PC-3 (cell line): ENCODE measurements at regions not wholly inside any gene's neighbourhood (a gene's known extent, or its start where the extent isn't known, plus 50 kb on each side); places are given as distances from the start of the nearest gene placed in this dataset.

Experiments
- ATAC-seq: fragments of 200-7000 bp; cut with Tn5 transposase; 2 replicates; pipeline ENCODE4 v1.9.1; 2020; ENCODE audit warnings: mild to moderate bottlenecking, moderate library complexity
- BruUV-seq: library from RNA; stranded (reverse); fragments of 400-500 nt; replicated peaks from 2 replicates; lab custom pipeline; 2021; lab: Mats Ljungman, UMichigan
- CTCF ChIA-PET: fragments of 300-600 bp; sonication (Branson Sonifier 250); formaldehyde crosslinking; loops from one replicate; lab custom pipeline; 2022; ENCODE audit warnings: antibody characterized with exemption; lab: Charles Lee
- POLR2A ChIA-PET: fragments of 300-600 bp; sonication (Branson Sonifier 250); formaldehyde crosslinking; loops from one replicate; lab custom pipeline; 2022; ENCODE audit warnings: antibody characterized with exemption; ENCODE audit not compliant: unreplicated experiment; lab: Charles Lee
- DNase-seq: peaks from one replicate; pipeline ENCODE4 v3.0.0-alpha.2; 2015
- H2AFZ ChIP-seq: fragments of 300-600 bp; sonication (generic); 2 replicates; pipeline ENCODE4 v1.6.0; 2016; ENCODE audit warnings: antibody characterized with exemption, low read length
- H3F3A ChIP-seq: fragments of 300-600 bp; sonication (generic); one replicate; pipeline ENCODE4 v1.6.0; 2017; ENCODE audit warnings: antibody characterized with exemption, low read length, control low read depth, mild to moderate bottlenecking; ENCODE audit not compliant: unreplicated experiment
- H3K27ac ChIP-seq: fragments of 300-600 bp; sonication (generic); 2 replicates; pipeline ENCODE4 v1.5.1; 2016; ENCODE audit warnings: mild to moderate bottlenecking, low read length
- H3K27me3 ChIP-seq: fragments of 300-600 bp; sonication (generic); 2 replicates; pipeline ENCODE4 v1.6.1; 2016; ENCODE audit warnings: low read length, mixed read lengths
- H3K36me3 ChIP-seq: fragments of 300-600 bp; sonication (generic); 2 replicates; pipeline ENCODE4 v1.6.1; 2016; ENCODE audit warnings: low read depth, mixed run types, low read length, mixed read lengths
- H3K4me1 ChIP-seq: fragments of 300-600 bp; sonication (generic); 2 replicates; pipeline ENCODE4 v1.5.1; 2016; ENCODE audit warnings: low read length; ENCODE audit not compliant: insufficient read depth
- H3K4me2 ChIP-seq: fragments of 300-600 bp; sonication (generic); 2 replicates; pipeline ENCODE4 v1.6.0; 2016; ENCODE audit warnings: low read length
- H3K4me3 ChIP-seq: fragments of 300-600 bp; sonication (generic); 2 replicates; pipeline ENCODE4 v1.5.1; 2016; ENCODE audit warnings: mild to moderate bottlenecking, low read length, mixed read lengths
- H3K79me2 ChIP-seq: fragments of 300-600 bp; sonication (generic); 2 replicates; pipeline ENCODE4 v1.6.1; 2017; ENCODE audit warnings: low read length, mixed read lengths
- H3K9ac ChIP-seq: fragments of 300-600 bp; sonication (generic); 2 replicates; pipeline ENCODE4 v1.6.0; 2016; ENCODE audit warnings: mild to moderate bottlenecking, low read length
- H3K9me2 ChIP-seq: fragments of 300-600 bp; sonication (generic); replicated peaks from 2 replicates; pipeline ENCODE4 v1.6.1; 2016; ENCODE audit warnings: mixed run types, low read length, mixed read lengths
- H3K9me3 ChIP-seq: fragments of 300-600 bp; sonication (generic); 2 replicates; pipeline ENCODE4 v1.6.1; 2016; ENCODE audit warnings: low read length, mixed read lengths
- H4K20me1 ChIP-seq: fragments of 300-600 bp; sonication (generic); 2 replicates; pipeline ENCODE4 v1.6.1; 2016; ENCODE audit warnings: low read length, mixed read lengths
- CTCF ChIP-seq: fragments of 300-600 bp; sonication (generic); conservative IDR thresholded peaks from 2 replicates; pipeline ENCODE4 v1.5.1; 2017; ENCODE audit warnings: antibody characterized with exemption, low read depth, mild to moderate bottlenecking, low read length
- EZH2 ChIP-seq: fragments of 300-600 bp; sonication (generic); IDR thresholded peaks from one replicate; pipeline ENCODE4 v1.6.1; 2017; ENCODE audit warnings: antibody characterized with exemption, mild to moderate bottlenecking, low read length; ENCODE audit not compliant: unreplicated experiment
- EZH2phosphoT487 ChIP-seq: fragments of 300-600 bp; sonication (generic); IDR thresholded peaks from 2 replicates; pipeline ENCODE4 v1.6.1; 2018; ENCODE audit warnings: mild to moderate bottlenecking, antibody characterized with exemption, low read length, borderline replicate concordance
- intact Hi-C: fragments of 100-400 bp; cut with micrococcal nuclease; formaldehyde crosslinking; loops from 2 replicates; pipeline ENCODE4 v1.9.0; 2023

GRCh38 chr17:31657876-31658275 lies 201.2 kb downstream of the COPRS start:
- BruUV-seq = no TSS peak
- Histone ChIP-seq H3K9ac (no peak overlapping the region), H3K4me2 (no peak overlapping the region), H3F3A (no peaks in the 10 kb centered on the region), H3K27me3 (no peaks in the 10 kb centered on the region), H4K20me1 (no peaks in the 10 kb centered on the region), H3K4me1 (peaks cover 5% of the 10 kb centered on the region), H3K9me3 (no peaks in the 10 kb centered on the region), H2AFZ (no peak overlapping the region), H3K79me2 (no peaks in the 10 kb centered on the region), H3K4me3 (no peak overlapping the region), H3K27ac (no peak overlapping the region), H3K9me2 (no peaks in the 10 kb centered on the region), H3K36me3 (no peaks in the 10 kb centered on the region)
- POLR2A ChIA-PET = no interaction called here
- TF ChIP-seq CTCF = no peak
- no peak for TF ChIP-seq EZH2
- TF ChIP-seq EZH2phosphoT487 = no peak
- intact Hi-C loops = no loop called here
- ATAC-seq = no peak
- CTCF ChIA-PET = no interaction called here
- no peak for DNase-seq

- H2AFZ ChIP-seq = no peak overlapping the region
- H3K4me1 ChIP-seq = peaks cover 5% of the 10 kb centered on the region
- no peaks in the 10 kb centered on the region for H3K9me2 ChIP-seq
- no peak for TF ChIP-seq EZH2
- no peak for TF ChIP-seq EZH2phosphoT487
- no peak for TF ChIP-seq CTCF
- no peak overlapping the region for H3K9ac ChIP-seq
- ATAC-seq = peak; percentile 97
- no peak overlapping the region for H3K4me3 ChIP-seq
- H3K9me3 ChIP-seq = no peaks in the 10 kb centered on the region
- no TSS peak for BruUV-seq
- H3F3A ChIP-seq = no peaks in the 10 kb centered on the region
- H3K4me2 ChIP-seq = peak overlapping the region; percentile 48; the same call in 1 of the 2 replicates
- H3K27me3 ChIP-seq = no peaks in the 10 kb centered on the region
- peak; percentile 82 for DNase-seq
- intact Hi-C loops = no loop called here
- no peaks in the 10 kb centered on the region for H4K20me1 ChIP-seq
- ChIA-PET CTCF (interaction anchor here (0.5 kb wide), 1 partner anchor 1874 kb away, joined by 3 read pairs; no protein-coding TSS in a partner anchor), POLR2A (no interaction called here)
- H3K79me2 ChIP-seq = no peaks in the 10 kb centered on the region
- H3K27ac ChIP-seq = no peak overlapping the region
- H3K36me3 ChIP-seq = no peaks in the 10 kb centered on the region
Observed at GRCh38 chr17:31654936-31655335, 204.1 kb downstream of the COPRS start.

DNA sequence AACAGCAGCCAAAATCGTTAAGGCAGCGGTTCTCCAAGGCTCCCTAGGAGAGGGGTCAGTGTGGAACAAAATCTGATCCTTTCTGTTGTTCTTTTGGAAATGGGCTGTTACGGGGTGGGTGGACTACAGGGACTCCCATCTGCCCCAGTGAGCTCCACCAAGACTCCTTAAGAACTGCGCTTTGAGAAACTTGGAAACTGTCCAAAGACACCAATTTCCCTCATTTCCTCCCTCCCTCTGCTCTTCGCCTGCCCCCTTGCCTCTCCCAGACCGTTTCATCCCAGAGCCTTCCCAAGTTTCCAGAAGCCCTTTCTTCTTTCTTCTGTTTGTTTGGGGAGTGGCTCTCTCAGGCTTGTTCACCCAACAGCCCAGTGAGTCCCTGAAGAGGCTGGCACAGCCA lies 205.4 kb downstream of the COPRS start:
- ATAC-seq (no peak), DNase-seq (no peak)
- no peaks in the 10 kb centered on the region for H3K9me2 ChIP-seq
- POLR2A ChIA-PET = no interaction called here
- H3F3A ChIP-seq = no peaks in the 10 kb centered on the region
- BruUV-seq = no TSS peak
- H3K9me3 ChIP-seq = no peaks in the 10 kb centered on the region
- no peaks in the 10 kb centered on the region for H3K36me3 ChIP-seq
- intact Hi-C loops = no loop called here
- CTCF ChIA-PET = no interaction called here
- H4K20me1 ChIP-seq = no peaks in the 10 kb centered on the region
- TF ChIP-seq EZH2phosphoT487 = no peak
- no peak for TF ChIP-seq EZH2
- TF ChIP-seq CTCF = no peak
- no peaks in the 10 kb centered on the region for H3K79me2 ChIP-seq
- no peak overlapping the region for H3K4me3 ChIP-seq
- peaks cover 5% of the 10 kb centered on the region for H3K4me1 ChIP-seq
- H3K9ac ChIP-seq = no peak overlapping the region
- H2AFZ ChIP-seq = no peak overlapping the region
- H3K27ac ChIP-seq = no peak overlapping the region
- no peak overlapping the region for H3K4me2 ChIP-seq
- H3K27me3 ChIP-seq = no peaks in the 10 kb centered on the region
